ENCODE measurements at regions not wholly inside any gene's neighbourhood (a gene's known extent, or its start where the extent isn't known, plus 50 kb on each side); places are given as distances from the start of the nearest gene placed in this dataset.

GRCh38 chr22:48503876-48504275, 1323.8 kb downstream of the BRD1 start:
- TF ChIP-seq CTCF (IDR thresholded peaks at IDR 0.05 in 8 of 11, conservative IDR thresholded peaks at IDR 0.05 in 3 of 11) (no peak), POLR2AphosphoS5 (IDR thresholded peaks at IDR 0.05) (no peak)

All from spleen (tissue), 7 donors.